ENCODE measurements at regions not wholly inside any gene's neighbourhood (a gene's known extent, or its start where the extent isn't known, plus 50 kb on each side); places are given as distances from the start of the nearest gene placed in this dataset.

DNA sequence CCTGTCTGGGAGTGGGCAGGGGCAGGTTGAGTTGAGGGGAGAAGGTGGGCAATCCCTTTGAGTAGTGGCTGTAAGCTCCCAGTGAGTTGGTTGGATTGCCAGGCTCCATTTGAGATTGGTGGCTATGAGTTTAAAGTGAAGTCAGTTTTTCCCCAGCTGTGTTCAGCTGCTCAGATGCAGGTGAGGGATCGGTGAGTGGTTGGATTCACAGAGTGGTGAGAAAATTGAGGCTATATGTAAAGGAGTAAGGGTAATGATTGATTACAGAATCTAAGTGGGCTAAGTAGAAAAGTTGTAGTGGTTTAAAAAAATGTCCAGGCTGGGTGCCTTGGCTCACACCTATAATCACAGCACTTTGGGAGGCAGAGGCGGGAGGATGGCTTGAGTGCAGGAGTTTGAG is 68.6 kb downstream of the GLRX5 start:
- no peak overlapping the region for H4K91ac ChIP-seq (ENCODE audit: insufficient read length, low read depth, low read length)
- no peaks in the 10 kb centered on the region for H3K9me3 ChIP-seq (ENCODE audit: control insufficient read depth, low read depth, low read length)
- H4K8ac ChIP-seq (replicated peaks; ENCODE audit: insufficient read length, low read depth, low read length), result no peak overlapping the region
- no peak overlapping the region for H2BK120ac ChIP-seq (ENCODE audit: low read depth, low read length, poor library complexity, severe bottlenecking)
- H3K4me1 ChIP-seq (ENCODE audit: insufficient read depth, low read length), result no peaks in the 10 kb centered on the region
- Mint-ChIP-seq H3K36me3 (ENCODE audit: insufficient read depth in 1 of 3, low read depth in 3 of 3) (no peaks in the 10 kb centered on the region), H3K4me1 (peaks cover under 1 to 3% of the 10 kb centered on the region in 2 experiments), H3K4me3 (no peak overlapping the region), H3K27me3 (ENCODE audit: low read depth) (peaks cover 42% of the 10 kb centered on the region), H3K9me3 (peaks cover 0 to 4% of the 10 kb centered on the region in 2 experiments; a peak in 2 of 5 replicates), H3K27ac (no peak overlapping the region)
- H3T11ph ChIP-seq (ENCODE audit: low read length), result no peak overlapping the region
- no peaks in the 10 kb centered on the region for H3K27me3 ChIP-seq (ENCODE audit: insufficient read depth, low read length)
- no peak overlapping the region for H2BK15ac ChIP-seq (ENCODE audit: low read depth, low read length)
- no peak for DNase-seq
- H4K20me1 ChIP-seq (ENCODE audit: control insufficient read depth, insufficient read depth, insufficient read length), result no peaks in the 10 kb centered on the region
- H3K18ac ChIP-seq (ENCODE audit: insufficient read length, low read depth, low read length), result no peak overlapping the region
- H3K9ac ChIP-seq (ENCODE audit: extremely low read depth, insufficient read length, low read length), result no peak overlapping the region
- WGBS (ENCODE audit: extremely low coverage, insufficient read length, low lambda C conversion rate), result no CpG with 5 or more reads among the region's 2 CpGs
- no peak overlapping the region for H2BK20ac ChIP-seq (ENCODE audit: low read depth, low read length, poor library complexity, severe bottlenecking)
- no peak overlapping the region for H2BK5ac ChIP-seq (ENCODE audit: insufficient read length, low read length)
- no peak overlapping the region for H3K14ac ChIP-seq (ENCODE audit: insufficient read depth, low read length)
- H2AFZ ChIP-seq (ENCODE audit: low read length), result no peak overlapping the region
- no peak overlapping the region for H2AK5ac ChIP-seq (ENCODE audit: insufficient read length, low read length)
- H3K4me2 ChIP-seq (ENCODE audit: insufficient read depth, insufficient read length, low read length), result no peak overlapping the region
- TF ChIP-seq, protein P1, sequence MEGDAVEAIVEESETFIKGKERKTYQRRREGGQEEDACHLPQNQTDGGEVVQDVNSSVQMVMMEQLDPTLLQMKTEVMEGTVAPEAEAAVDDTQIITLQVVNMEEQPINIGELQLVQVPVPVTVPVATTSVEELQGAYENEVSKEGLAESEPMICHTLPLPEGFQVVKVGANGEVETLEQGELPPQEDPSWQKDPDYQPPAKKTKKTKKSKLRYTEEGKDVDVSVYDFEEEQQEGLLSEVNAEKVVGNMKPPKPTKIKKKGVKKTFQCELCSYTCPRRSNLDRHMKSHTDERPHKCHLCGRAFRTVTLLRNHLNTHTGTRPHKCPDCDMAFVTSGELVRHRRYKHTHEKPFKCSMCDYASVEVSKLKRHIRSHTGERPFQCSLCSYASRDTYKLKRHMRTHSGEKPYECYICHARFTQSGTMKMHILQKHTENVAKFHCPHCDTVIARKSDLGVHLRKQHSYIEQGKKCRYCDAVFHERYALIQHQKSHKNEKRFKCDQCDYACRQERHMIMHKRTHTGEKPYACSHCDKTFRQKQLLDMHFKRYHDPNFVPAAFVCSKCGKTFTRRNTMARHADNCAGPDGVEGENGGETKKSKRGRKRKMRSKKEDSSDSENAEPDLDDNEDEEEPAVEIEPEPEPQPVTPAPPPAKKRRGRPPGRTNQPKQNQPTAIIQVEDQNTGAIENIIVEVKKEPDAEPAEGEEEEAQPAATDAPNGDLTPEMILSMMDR (conservative IDR thresholded peaks at IDR 0.05), result no peak
- no peak overlapping the region for H3K56ac ChIP-seq (ENCODE audit: insufficient read length, low read depth, low read length)
- H3K79me2 ChIP-seq (ENCODE audit: insufficient read depth, low read length), result no peaks in the 10 kb centered on the region
- no peak overlapping the region for H2BK12ac ChIP-seq (ENCODE audit: insufficient read length, low read depth, low read length)
- no peaks in the 10 kb centered on the region for H3K23me2 ChIP-seq (ENCODE audit: insufficient read length, low read depth, low read length, poor library complexity, severe bottlenecking)
- H3K79me1 ChIP-seq (ENCODE audit: insufficient read depth, low read depth, low read length, poor library complexity, severe bottlenecking), result no peaks in the 10 kb centered on the region
- no peak overlapping the region for H3K23ac ChIP-seq (ENCODE audit: insufficient read length, low read depth, low read length)
- H4K5ac ChIP-seq (ENCODE audit: insufficient read length, low read depth, low read length), result no peak overlapping the region
- H3K27ac ChIP-seq (ENCODE audit: insufficient read length, low read depth, low read length), result no peak overlapping the region
- no peak overlapping the region for H3K4ac ChIP-seq (ENCODE audit: low read depth, low read length)

Data from H9 (cell line).